ENCODE measurements at regions not wholly inside any gene's neighbourhood (a gene's known extent, or its start where the extent isn't known, plus 50 kb on each side); places are given as distances from the start of the nearest gene placed in this dataset.

DNA sequence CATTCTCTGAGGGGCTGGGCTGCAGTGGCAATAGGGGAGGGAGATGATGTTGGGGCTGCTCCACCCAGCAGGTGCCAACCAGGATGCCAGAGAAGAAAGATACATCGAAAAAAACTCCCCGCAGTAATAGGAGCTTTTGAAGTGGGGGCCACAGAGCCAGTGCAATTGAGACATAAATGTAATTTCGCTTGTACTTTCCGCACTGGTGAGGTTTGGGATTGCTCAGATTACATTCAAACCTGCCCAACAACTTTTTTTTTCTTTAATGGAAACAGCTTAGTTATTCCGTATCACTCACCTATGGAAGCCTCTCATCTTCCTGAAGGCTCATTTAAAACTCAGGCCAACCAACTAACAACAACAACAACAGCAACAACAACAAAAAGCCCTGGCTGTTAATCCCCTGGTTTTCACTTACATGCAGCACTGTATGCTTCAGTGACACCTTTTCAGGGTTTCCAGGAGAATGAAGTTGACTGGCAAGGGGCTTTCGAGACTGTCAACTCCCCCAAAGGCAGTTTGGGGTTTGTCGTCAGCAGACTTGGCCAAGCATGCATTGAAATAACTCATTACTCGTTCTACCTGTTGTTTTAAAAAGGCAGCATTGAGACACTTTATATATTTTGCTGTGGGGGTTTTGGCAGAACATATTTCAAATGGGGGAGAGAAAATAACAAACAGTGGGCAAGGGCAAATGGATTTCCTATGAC, 163.8 kb downstream of the EBLN2 start:
- no peak overlapping the region for H3K27ac Mint-ChIP-seq
- no peak for TF ChIP-seq CTCF (IDR thresholded peaks at IDR 0.05)
- no peaks in the 10 kb centered on the region for H3K36me3 Mint-ChIP-seq (ENCODE audit: low read depth)
- no peaks in the 10 kb centered on the region for H3K4me1 Mint-ChIP-seq (ENCODE audit: low read depth)
- peaks cover 10% of the 10 kb centered on the region for H3K27me3 Mint-ChIP-seq (ENCODE audit: insufficient read depth)
- H3K4me3 Mint-ChIP-seq: no peak overlapping the region
- DNase-seq: no peak
- H3K9me3 Mint-ChIP-seq: no peaks in the 10 kb centered on the region

- H3K27ac Mint-ChIP-seq: no peak overlapping the region
- H3K4me1 Mint-ChIP-seq (ENCODE audit: low read depth): no peaks in the 10 kb centered on the region
- no peaks in the 10 kb centered on the region for H3K9me3 Mint-ChIP-seq
- peaks cover 10% of the 10 kb centered on the region for H3K27me3 Mint-ChIP-seq (ENCODE audit: insufficient read depth)
- no peak for TF ChIP-seq CTCF (IDR thresholded peaks at IDR 0.05)
- H3K4me3 Mint-ChIP-seq: no peak overlapping the region
- no peaks in the 10 kb centered on the region for H3K36me3 Mint-ChIP-seq (ENCODE audit: low read depth)
- no peak for DNase-seq
Observed at GRCh38 chr3:73225991-73226390, 164.5 kb downstream of the EBLN2 start.

GRCh38 chr3:73228000-73228399, 166.5 kb downstream of the EBLN2 start:
- DNase-seq: no peak
- H3K36me3 Mint-ChIP-seq (ENCODE audit: low read depth): no peaks in the 10 kb centered on the region
- no peaks in the 10 kb centered on the region for H3K9me3 Mint-ChIP-seq
- H3K4me1 Mint-ChIP-seq (ENCODE audit: low read depth): no peaks in the 10 kb centered on the region
- no peak overlapping the region for H3K27ac Mint-ChIP-seq
- H3K27me3 Mint-ChIP-seq (ENCODE audit: insufficient read depth): peaks cover 10% of the 10 kb centered on the region
- no peak for TF ChIP-seq CTCF (IDR thresholded peaks at IDR 0.05)
- no peak overlapping the region for H3K4me3 Mint-ChIP-seq

- DNase-seq: no peak
- peaks cover 11% of the 10 kb centered on the region for H3K27me3 Mint-ChIP-seq (ENCODE audit: insufficient read depth)
- no peaks in the 10 kb centered on the region for H3K9me3 Mint-ChIP-seq
- no peak overlapping the region for H3K4me3 Mint-ChIP-seq
- H3K4me1 Mint-ChIP-seq (ENCODE audit: low read depth): no peaks in the 10 kb centered on the region
- no peak overlapping the region for H3K27ac Mint-ChIP-seq
- H3K36me3 Mint-ChIP-seq (ENCODE audit: low read depth): no peaks in the 10 kb centered on the region
- TF ChIP-seq CTCF (IDR thresholded peaks at IDR 0.05): no peak
Observed at GRCh38 chr3:73228437-73228836, 167.0 kb downstream of the EBLN2 start.

DNA sequence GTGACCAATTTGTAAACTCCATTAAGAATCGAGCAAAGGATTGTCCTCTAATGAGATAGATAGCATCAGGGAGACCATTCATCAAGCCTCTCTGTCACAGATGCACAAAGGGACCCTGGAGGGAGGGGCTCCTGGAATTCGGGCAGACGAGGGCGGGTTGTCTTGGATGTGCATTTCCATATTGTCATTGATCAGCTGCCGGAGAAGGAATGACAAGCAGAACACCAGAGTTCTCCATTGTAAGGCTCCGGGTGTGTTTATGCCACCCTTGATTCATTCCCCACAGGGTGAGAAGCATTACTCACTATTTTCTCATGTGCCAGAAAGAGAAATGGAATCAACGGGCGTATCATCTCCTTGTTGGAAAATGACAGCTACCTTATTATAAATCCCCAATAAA, 167.5 kb downstream of the EBLN2 start:
- DNase-seq: no peak
- Mint-ChIP-seq H3K27me3 (ENCODE audit: insufficient read depth) (peaks cover 12% of the 10 kb centered on the region), H3K4me1 (ENCODE audit: low read depth) (no peaks in the 10 kb centered on the region), H3K27ac (no peak overlapping the region), H3K9me3 (no peaks in the 10 kb centered on the region), H3K36me3 (ENCODE audit: low read depth) (no peaks in the 10 kb centered on the region), H3K4me3 (no peak overlapping the region)
- TF ChIP-seq CTCF (IDR thresholded peaks at IDR 0.05): no peak
